ENCODE measurements at regions not wholly inside any gene's neighbourhood (a gene's known extent, or its start where the extent isn't known, plus 50 kb on each side); places are given as distances from the start of the nearest gene placed in this dataset.

DNA sequence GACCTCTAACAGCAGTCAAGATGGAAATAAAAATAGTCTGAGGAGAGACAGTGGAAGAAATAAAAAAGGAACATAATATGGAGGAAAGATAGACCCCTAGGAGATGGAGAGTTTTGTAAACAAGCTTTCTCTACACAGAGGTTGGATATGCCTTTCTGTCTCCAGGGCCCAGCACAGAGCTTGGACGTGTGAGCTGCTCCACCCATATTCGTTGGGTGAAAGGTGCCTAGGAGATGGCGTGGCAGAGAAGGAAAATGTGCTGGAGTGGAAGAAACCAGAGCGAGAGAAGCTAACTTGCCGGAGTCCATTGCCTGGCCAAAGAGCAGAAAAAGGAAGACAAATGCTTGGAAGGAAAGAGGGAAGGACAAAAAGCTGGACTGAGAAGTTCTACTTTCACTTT, 78.3 kb upstream of the LMO4 start:
- Histone ChIP-seq H2AK5ac (ENCODE audit: low read depth, low read length) (no peak overlapping the region), H2BK15ac (ENCODE audit: low read depth, low read length) (no peak overlapping the region), H3K27me3 (ENCODE audit: control insufficient read depth, insufficient read depth, low read length) (no peaks in the 10 kb centered on the region), H3K18ac (ENCODE audit: low read depth, low read length) (no peak overlapping the region), H2BK120ac (ENCODE audit: low read depth, low read length) (no peak overlapping the region), H3K4ac (ENCODE audit: low read depth, low read length) (no peak overlapping the region), H4K91ac (ENCODE audit: insufficient read depth, low read depth, low read length) (no peak overlapping the region), H3K4me1 (ENCODE audit: control insufficient read depth, insufficient read depth, low read length) (no peaks in the 10 kb centered on the region), H2BK20ac (ENCODE audit: low read depth, low read length) (no peak overlapping the region), H3K56ac (ENCODE audit: extremely low read depth, insufficient read depth, low read length) (no peak overlapping the region), H2BK5ac (ENCODE audit: low read depth, low read length, poor library complexity, severe bottlenecking) (no peak overlapping the region), H3K9me1 (ENCODE audit: insufficient read depth, low read length) (no peaks in the 10 kb centered on the region), H4K8ac (ENCODE audit: low read depth in 2 of 2, low read length in 2 of 2) (no peak overlapping the region), H3K79me1 (ENCODE audit: low read depth in 1 of 2, low read length in 2 of 2) (no peaks in the 10 kb centered on the region), H4K20me1 (ENCODE audit: insufficient read depth, low read length) (no peaks in the 10 kb centered on the region), H3K14ac (replicated peaks; ENCODE audit: low read depth, low read length) (no peak overlapping the region), H3K27ac (ENCODE audit: insufficient read depth, low read length) (no peak overlapping the region), H3K9me3 (ENCODE audit: control insufficient read depth, insufficient read depth, low read length) (peaks cover 2% of the 10 kb centered on the region; the same call in 1 of the 2 replicates), H3K9ac (ENCODE audit: low read depth, low read length) (no peak overlapping the region), H4K5ac (ENCODE audit: low read depth, low read length) (no peak overlapping the region), H3K4me2 (ENCODE audit: low read depth, low read length) (no peak overlapping the region), H3K23ac (ENCODE audit: low read depth, low read length) (no peak overlapping the region), H3K4me3 (ENCODE audit: insufficient read depth, low read depth, low read length) (no peak overlapping the region), H2AK9ac (replicated peaks; ENCODE audit: low read depth, low read length, poor library complexity) (no peak overlapping the region), H2AFZ (replicated peaks; ENCODE audit: low read length, poor library complexity) (no peak overlapping the region), H3K36me3 (ENCODE audit: control insufficient read depth, insufficient read depth, low read length) (no peaks in the 10 kb centered on the region)
- 100% methylated on average over 2 of the region's 5 CpGs; no CpG with 5 or more reads in 1 of the 2 experiments for WGBS, 2 experiments (ENCODE audit: extremely low coverage in 2 of 2, insufficient read length in 1 of 2)
- BruUV-seq (replicated peaks): no TSS peak
- POLR2A ChIA-PET (ENCODE audit: unreplicated experiment): no interaction called here
- no peak for TF ChIP-seq CEBPB (IDR thresholded peaks at IDR 0.05; ENCODE audit: low read depth, low read length)
- TF ChIP-seq RCOR1 (IDR thresholded peaks at IDR 0.05; ENCODE audit: insufficient replicate concordance, low read length): no peak
- TF ChIP-seq RAD21 (IDR thresholded peaks at IDR 0.05; ENCODE audit: low read length): no peak
- no peak for TF ChIP-seq FOS (IDR thresholded peaks at IDR 0.05; ENCODE audit: low read depth, low read length)
- no peak for TF ChIP-seq CHD1 (IDR thresholded peaks at IDR 0.05; ENCODE audit: low read depth, low read length)
- TF ChIP-seq MAZ (IDR thresholded peaks at IDR 0.05; ENCODE audit: borderline replicate concordance, low read depth, low read length): no peak
- TF ChIP-seq, protein P1, sequence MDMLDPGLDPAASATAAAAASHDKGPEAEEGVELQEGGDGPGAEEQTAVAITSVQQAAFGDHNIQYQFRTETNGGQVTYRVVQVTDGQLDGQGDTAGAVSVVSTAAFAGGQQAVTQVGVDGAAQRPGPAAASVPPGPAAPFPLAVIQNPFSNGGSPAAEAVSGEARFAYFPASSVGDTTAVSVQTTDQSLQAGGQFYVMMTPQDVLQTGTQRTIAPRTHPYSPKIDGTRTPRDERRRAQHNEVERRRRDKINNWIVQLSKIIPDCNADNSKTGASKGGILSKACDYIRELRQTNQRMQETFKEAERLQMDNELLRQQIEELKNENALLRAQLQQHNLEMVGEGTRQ (IDR thresholded peaks at IDR 0.05; ENCODE audit: low read depth, low read length): no peak
- no peak for TF ChIP-seq BHLHE40 (IDR thresholded peaks at IDR 0.05; ENCODE audit: low read depth, low read length)
- no peak for TF ChIP-seq MXI1 (IDR thresholded peaks at IDR 0.05; ENCODE audit: borderline replicate concordance, low read depth, low read length)
- no peak for TF ChIP-seq RFX5 (IDR thresholded peaks at IDR 0.05; ENCODE audit: low read depth, low read length)
- no peak for TF ChIP-seq POLR2A (IDR thresholded peaks at IDR 0.05; ENCODE audit: low read depth, low read length)
- no peak for TF ChIP-seq ELK1 (IDR thresholded peaks at IDR 0.05; ENCODE audit: borderline replicate concordance, low read depth, low read length)
- no peak for TF ChIP-seq NFE2L2 (IDR thresholded peaks at IDR 0.05; ENCODE audit: low read depth, low read length)
- no peak for TF ChIP-seq SMC3 (IDR thresholded peaks at IDR 0.05; ENCODE audit: low read depth, low read length)
- no peak for TF ChIP-seq MAFK (IDR thresholded peaks at IDR 0.05; ENCODE audit: low read depth, low read length)
- TF ChIP-seq CTCF (conservative IDR thresholded peaks at IDR 0.05; ENCODE audit: low read depth, low read length): no peak
- CTCF ChIA-PET: no interaction called here
- no peak for DNase-seq
- dilution Hi-C loops (cut with HindIII; ENCODE audit: low sequenced_read_pairs, unreplicated experiment) (no loop called here), intact Hi-C loops (cut with micrococcal nuclease) (no loop called here), in situ Hi-C loops (cut with MboI; ENCODE audit: low sequenced_read_pairs) (no loop called here)
- no peak for ATAC-seq (ENCODE audit: low read depth)

All from IMR-90 (cell line).